ENCODE measurements at regions not wholly inside any gene's neighbourhood (a gene's known extent, or its start where the extent isn't known, plus 50 kb on each side); places are given as distances from the start of the nearest gene placed in this dataset.

GRCh38 chr2:49298230-49298629 lies 143.9 kb upstream of the FSHR start:
- DNase-seq: no peak

GRCh38 chr2:49296107-49296867 lies 142.0 kb upstream of the FSHR start:
- DNase-seq: no peak

- DNase-seq: no peak
Measured at GRCh38 chr2:49294225-49294624, 139.9 kb upstream of the FSHR start.

GRCh38 chr2:49291619-49292018 lies 137.3 kb upstream of the FSHR start:
- DNase-seq: no peak

GRCh38 chr2:49289711-49290110 lies 135.4 kb upstream of the FSHR start:
- no peak for DNase-seq

GRCh38 chr2:49288902-49289700 lies 134.8 kb upstream of the FSHR start:
- peak; percentile 76 for DNase-seq

GRCh38 chr2:49288113-49288705 lies 133.9 kb upstream of the FSHR start:
- peak; percentile 27 for DNase-seq

GRCh38 chr2:49286726-49287125 lies 132.4 kb upstream of the FSHR start:
- DNase-seq: peak; percentile 19

GRCh38 chr2:49286045-49286444 lies 131.7 kb upstream of the FSHR start:
- no peak for DNase-seq

- DNase-seq: no peak
Measured at GRCh38 chr2:49278561-49278960, 124.2 kb upstream of the FSHR start.

GRCh38 chr2:49278141-49278540 lies 123.8 kb upstream of the FSHR start:
- no peak for DNase-seq

GRCh38 chr2:49271060-49271606 lies 116.8 kb upstream of the FSHR start:
- no peak for DNase-seq

- DNase-seq: no peak
Measured at GRCh38 chr2:49270091-49270490, 115.8 kb upstream of the FSHR start.

- no peak for DNase-seq
Measured at GRCh38 chr2:49265471-49265870, 111.2 kb upstream of the FSHR start.

GRCh38 chr2:49262801-49263560 lies 108.7 kb upstream of the FSHR start:
- no peak for DNase-seq

GRCh38 chr2:49261781-49262180 lies 107.5 kb upstream of the FSHR start:
- DNase-seq: no peak

- no peak for DNase-seq
Measured at GRCh38 chr2:49260979-49261538, 106.7 kb upstream of the FSHR start.

GRCh38 chr2:49259926-49260325 lies 105.6 kb upstream of the FSHR start:
- DNase-seq: no peak

- no peak for DNase-seq
Measured at GRCh38 chr2:49255409-49255971, 101.2 kb upstream of the FSHR start.

GRCh38 chr2:49254401-49254800 lies 100.1 kb upstream of the FSHR start:
- DNase-seq: no peak

- DNase-seq: peak; percentile 96
Measured at GRCh38 chr2:49251766-49252165, 97.5 kb upstream of the FSHR start.

GRCh38 chr2:49251251-49251650 lies 96.9 kb upstream of the FSHR start:
- DNase-seq: no peak
